Stomach (tissue), 8 donors: ENCODE measurements at regions not wholly inside any gene's neighbourhood (a gene's known extent, or its start where the extent isn't known, plus 50 kb on each side); places are given as distances from the start of the nearest gene placed in this dataset.

Experiments
- DNase-seq, 2 donors: peaks; one replicate each; pipeline versions ENCODE4 v3.0.0 to v3.0.0-alpha.2; 2013 to 2019
- H3K27ac ChIP-seq, 5 donors: fragments of 200-600 bp in 4 of 5; sonication (generic) in 4 of 5; one replicate each; pipeline ENCODE4 v1.5.1; 2013 to 2019; ENCODE audit warnings: mild to moderate bottlenecking in 1 of 5, moderate library complexity in 1 of 5
- H3K27me3 ChIP-seq, 3 donors: fragments of 200-600 bp; sonication (generic); one replicate each; pipeline ENCODE4 v1.5.1; 2017 to 2019; ENCODE audit warnings: mixed run types in 1 of 3
- H3K36me3 ChIP-seq, 4 donors: fragments of 200-600 bp; sonication (generic); 1 replicate in 3 of 4; 2 replicates in 1 of 4; pipeline ENCODE4 v1.5.1; 2016 to 2019
- H3K4me1 ChIP-seq, 4 donors: fragments of 200-600 bp; sonication (generic); one replicate each; pipeline ENCODE4 v1.5.1; 2016 to 2019
- H3K4me3 ChIP-seq, 4 donors: fragments of 200-600 bp; sonication (generic) in 3 of 4; one replicate each; pipeline ENCODE4 v1.5.1; 2016 to 2019; ENCODE audit warnings: mild to moderate bottlenecking in 1 of 4
- H3K9me3 ChIP-seq, 4 donors: fragments of 200-600 bp; sonication (generic); one replicate each; pipeline ENCODE4 v1.5.1; 2016 to 2019
- EP300 ChIP-seq: sonication (generic); formaldehyde crosslinking; IDR thresholded peaks from one replicate; pipeline ENCODE4 v1.6.1; 2017; ENCODE audit warnings: antibody characterized with exemption
- POLR2A ChIP-seq, 4 donors: fragments of 450-650 bp; IDR thresholded peaks; one replicate each; pipeline ENCODE4 v1.6.1; 2016; ENCODE audit warnings: antibody characterized with exemption in 4 of 4, control low read depth in 2 of 4, mild to moderate bottlenecking in 1 of 4, moderate library complexity in 1 of 4
- POLR2AphosphoS5 ChIP-seq, 3 donors: sonication (generic); formaldehyde crosslinking; IDR thresholded peaks; one replicate each; pipeline ENCODE4 v1.6.1; 2016; ENCODE audit warnings: antibody characterized with exemption in 3 of 3
- WGBS, 5 donors: extraction: QIAGEN DNeasy Blood & Tissue Kit in 3 of 5; methylation state at CpG; one replicate each; pipeline versions ENCODE4 v1.1.5 to v1.1.7; 2013 to 2018; 5-methylcytosine and 5-hydroxymethylcytosine counted together
- intact Hi-C: fragments of 100-400 bp; cut with DNase I; formaldehyde crosslinking; loops from one replicate; pipeline ENCODE4 v1.15.1; 2023; ENCODE audit warnings: low total_unique reads
- TF ChIP-seq, protein P1 (sequence below), 7 experiments: fragments of 450-650 bp in 4 of 7; fragments of 200-600 bp in 3 of 7; sonication (generic) in 3 of 7; IDR thresholded peaks; one replicate each; pipeline ENCODE4 v1.5.1; 2016 to 2019; ENCODE audit warnings: antibody characterized with exemption in 7 of 7, control low read depth in 2 of 7, mild to moderate bottlenecking in 1 of 7
- donor health status: healthy with polysubstance abuse.
- donor health status: Bipolar disorder and iron deficiency.
- donor health status: healthy.

DNA sequence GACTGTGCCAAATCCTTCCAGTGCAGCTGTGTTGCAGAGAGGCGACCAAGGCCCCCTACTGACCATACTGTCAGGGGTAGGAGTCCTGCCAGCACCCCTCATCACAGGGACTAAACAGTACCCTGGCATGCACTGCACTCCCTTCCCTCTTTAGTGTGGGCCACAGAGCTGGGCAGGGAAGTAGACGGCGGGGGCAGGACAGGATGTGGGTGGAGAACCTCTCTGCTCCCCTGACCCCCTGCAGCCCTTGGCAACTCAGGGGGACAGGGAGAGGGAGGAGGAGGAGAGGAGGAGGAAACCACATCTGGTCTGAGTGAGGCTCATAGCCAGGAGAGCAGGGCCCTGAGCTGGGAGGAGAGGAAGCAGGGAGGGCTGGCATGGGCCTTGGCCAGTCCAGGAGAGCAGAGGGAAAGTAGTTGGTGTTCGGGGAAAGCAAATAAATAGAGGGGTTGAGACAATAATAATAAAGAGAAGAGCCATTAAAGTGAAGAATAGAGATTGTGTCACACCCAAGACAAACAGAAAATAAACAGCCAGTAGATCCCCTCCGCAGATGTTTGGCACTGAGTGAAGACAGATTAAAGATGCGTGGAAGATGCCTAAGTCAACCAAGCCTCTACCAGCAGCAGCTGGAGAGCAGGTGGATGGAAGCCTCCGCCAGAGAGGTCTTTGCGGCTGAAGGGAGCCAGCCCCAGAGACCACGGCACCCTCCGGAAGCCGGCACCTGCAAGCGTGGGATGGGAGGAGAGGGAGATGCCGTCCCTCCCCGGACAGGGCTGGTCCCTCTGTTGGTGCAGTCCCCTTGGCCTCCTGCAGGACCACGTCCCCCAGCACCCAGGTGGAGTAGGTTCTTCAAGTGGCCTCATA lies 61.5 kb downstream of the RPUSD4 start:
- peaks cover 0 to 19% (median 7%) of the 10 kb centered on the region in 4 donors for H3K4me1 ChIP-seq
- H3K4me3 ChIP-seq, result no peak overlapping the region
- H3K9me3 ChIP-seq, result no peaks in the 10 kb centered on the region
- TF ChIP-seq POLR2A (IDR thresholded peaks at IDR 0.05) (no peak), EP300 (no peak), POLR2AphosphoS5 (IDR thresholded peaks at IDR 0.05) (no peak)
- TF ChIP-seq, protein P1, sequence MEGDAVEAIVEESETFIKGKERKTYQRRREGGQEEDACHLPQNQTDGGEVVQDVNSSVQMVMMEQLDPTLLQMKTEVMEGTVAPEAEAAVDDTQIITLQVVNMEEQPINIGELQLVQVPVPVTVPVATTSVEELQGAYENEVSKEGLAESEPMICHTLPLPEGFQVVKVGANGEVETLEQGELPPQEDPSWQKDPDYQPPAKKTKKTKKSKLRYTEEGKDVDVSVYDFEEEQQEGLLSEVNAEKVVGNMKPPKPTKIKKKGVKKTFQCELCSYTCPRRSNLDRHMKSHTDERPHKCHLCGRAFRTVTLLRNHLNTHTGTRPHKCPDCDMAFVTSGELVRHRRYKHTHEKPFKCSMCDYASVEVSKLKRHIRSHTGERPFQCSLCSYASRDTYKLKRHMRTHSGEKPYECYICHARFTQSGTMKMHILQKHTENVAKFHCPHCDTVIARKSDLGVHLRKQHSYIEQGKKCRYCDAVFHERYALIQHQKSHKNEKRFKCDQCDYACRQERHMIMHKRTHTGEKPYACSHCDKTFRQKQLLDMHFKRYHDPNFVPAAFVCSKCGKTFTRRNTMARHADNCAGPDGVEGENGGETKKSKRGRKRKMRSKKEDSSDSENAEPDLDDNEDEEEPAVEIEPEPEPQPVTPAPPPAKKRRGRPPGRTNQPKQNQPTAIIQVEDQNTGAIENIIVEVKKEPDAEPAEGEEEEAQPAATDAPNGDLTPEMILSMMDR (IDR thresholded peaks at IDR 0.05), result no peak
- no peak for DNase-seq
- peaks cover 0 to 9% (median 0%) of the 10 kb centered on the region in 3 donors for H3K27me3 ChIP-seq
- no peaks in the 10 kb centered on the region for H3K36me3 ChIP-seq
- intact Hi-C loops, result no loop called here
- no peak overlapping the region for H3K27ac ChIP-seq
- WGBS, 5 donors, result 66 to 77% (median 75%) methylated on average over 8 to 15 of the region's 15 CpGs

DNA sequence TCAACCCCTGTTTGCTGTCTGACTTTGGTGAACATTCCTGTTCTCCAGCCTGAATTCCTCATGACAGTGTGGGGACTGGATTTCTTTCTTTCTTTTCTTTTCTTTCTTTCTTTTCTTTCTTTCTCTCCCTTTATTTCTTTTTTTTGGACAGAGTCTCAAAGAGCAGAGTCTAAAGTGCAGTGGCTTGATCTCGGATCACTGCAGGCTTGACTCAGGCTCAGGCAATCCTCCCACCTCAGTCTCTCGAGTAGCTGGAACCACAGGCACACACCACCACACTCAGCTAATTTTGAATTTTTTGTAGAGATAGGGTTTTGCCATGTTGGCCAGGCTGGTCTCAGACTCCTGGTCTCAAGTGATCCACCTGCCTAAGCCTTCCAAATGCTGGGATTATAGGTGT lies 63.1 kb downstream of the RPUSD4 start:
- H3K27ac ChIP-seq, result no peak overlapping the region
- H3K9me3 ChIP-seq, result no peaks in the 10 kb centered on the region
- H3K27me3 ChIP-seq, result peaks cover 0 to 5% (median 0%) of the 10 kb centered on the region in 3 donors
- intact Hi-C loops, result no loop called here
- no peak for DNase-seq
- 86 to 96% (median 90%) methylated on average over 2 of the region's 2 CpGs for WGBS, 5 donors
- H3K36me3 ChIP-seq, result no peaks in the 10 kb centered on the region
- H3K4me1 ChIP-seq, result peaks cover 0 to 19% (median 7%) of the 10 kb centered on the region in 4 donors
- no peak overlapping the region for H3K4me3 ChIP-seq
- TF ChIP-seq POLR2A (IDR thresholded peaks at IDR 0.05) (no peak), POLR2AphosphoS5 (IDR thresholded peaks at IDR 0.05) (no peak), EP300 (no peak)
- TF ChIP-seq, protein P1 (IDR thresholded peaks at IDR 0.05), result no peak

DNA sequence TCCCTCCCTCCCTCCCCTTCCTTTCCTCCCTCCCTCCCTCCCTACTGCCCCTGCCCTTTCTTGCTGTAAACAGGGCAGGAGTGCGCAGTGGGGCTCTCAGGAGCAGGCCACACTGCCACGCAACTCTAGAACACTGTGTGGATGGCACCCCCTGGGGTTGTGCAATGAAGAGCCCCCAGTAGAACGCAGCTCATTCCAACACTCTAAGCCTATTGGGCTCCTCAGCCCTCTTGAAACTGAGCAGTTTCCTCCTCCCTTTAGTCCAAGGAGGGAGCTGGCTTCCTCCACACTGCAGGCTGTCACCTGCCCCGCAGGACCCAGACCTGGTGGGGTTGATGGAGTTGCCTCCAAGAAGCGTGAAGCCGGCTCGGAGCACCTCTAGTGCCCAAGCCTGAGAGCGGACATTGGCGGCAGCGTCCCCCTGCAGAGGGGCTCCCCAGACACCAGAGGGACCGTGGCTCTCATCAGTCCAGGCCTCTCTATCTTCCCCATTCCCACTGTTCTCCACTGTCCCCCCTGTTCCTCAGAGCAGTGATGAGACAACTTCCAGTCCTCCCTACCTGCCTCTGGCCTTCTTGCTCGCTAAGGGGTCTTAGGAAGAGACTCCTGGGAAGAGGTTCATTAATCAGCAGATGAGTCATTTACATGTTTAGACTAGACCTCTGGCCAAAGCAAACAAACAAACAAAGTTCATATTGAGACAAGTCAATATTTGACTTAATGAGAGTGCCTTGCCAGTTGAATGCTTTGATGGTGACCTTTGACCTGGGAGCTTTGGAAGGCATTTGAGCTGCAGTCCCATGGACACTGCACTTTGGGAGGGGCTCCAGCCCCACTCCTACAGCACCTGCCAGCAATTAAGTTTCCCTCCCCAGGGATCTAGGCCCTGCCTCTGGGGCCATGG lies 64.0 kb downstream of the RPUSD4 start:
- intact Hi-C loops, result no loop called here
- Histone ChIP-seq H3K4me1 (peaks cover 0 to 19% (median 7%) of the 10 kb centered on the region in 4 donors), H3K9me3 (no peaks in the 10 kb centered on the region), H3K27ac (no peak overlapping the region), H3K27me3 (peaks cover 0 to 5% (median 0%) of the 10 kb centered on the region in 3 donors), H3K4me3 (no peak overlapping the region), H3K36me3 (no peaks in the 10 kb centered on the region)
- DNase-seq, result no peak
- TF ChIP-seq EP300 (no peak), POLR2A (IDR thresholded peaks at IDR 0.05) (no peak), POLR2AphosphoS5 (IDR thresholded peaks at IDR 0.05) (no peak)
- TF ChIP-seq, protein P1 (IDR thresholded peaks at IDR 0.05), result no peak
- 85 to 91% (median 87%) methylated on average over 5 to 12 of the region's 12 CpGs for WGBS, 5 donors

DNA sequence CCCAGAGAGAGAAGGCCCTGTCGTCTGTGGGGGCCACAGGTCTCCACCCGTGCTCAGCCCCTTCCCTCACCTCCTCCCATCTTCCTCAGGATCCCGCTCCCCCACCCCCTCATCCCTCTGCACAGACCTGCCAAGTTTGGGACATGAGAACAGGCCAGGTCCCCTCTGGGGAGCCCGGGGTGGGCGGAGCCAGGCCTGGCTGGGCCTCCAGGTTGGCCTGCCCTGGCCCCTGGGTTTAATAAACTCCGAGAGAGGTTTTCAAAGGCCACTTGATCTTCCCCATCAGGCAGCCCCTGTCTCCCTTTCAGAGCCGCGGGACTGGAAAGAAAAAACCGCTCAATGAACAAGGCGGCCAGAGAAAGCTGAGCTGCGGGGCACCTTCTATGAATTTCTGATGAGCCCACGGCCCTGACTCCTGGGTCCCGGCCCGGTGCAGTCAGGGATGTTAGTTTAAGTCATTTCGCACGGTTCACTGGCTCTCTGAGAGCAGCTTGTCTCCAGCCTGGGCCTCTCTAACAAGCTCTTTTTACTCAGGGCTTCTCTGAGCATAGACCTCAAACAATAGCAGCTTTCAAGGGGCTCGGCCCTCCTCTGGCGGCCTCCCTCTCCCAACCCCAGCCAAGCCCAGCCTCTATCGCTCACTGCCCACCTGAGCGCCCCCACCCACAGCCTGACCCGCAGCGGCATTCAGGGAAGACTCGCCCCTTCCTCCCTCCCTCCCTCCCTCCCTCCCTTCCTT lies 64.8 kb downstream of the RPUSD4 start:
- peak overlapping the region in 1 of 5 donors; percentile 2 for H3K27ac ChIP-seq
- DNase-seq, result peak in 1 of 2 donors; percentile 64
- no peaks in the 10 kb centered on the region for H3K9me3 ChIP-seq
- 52 to 62% (median 58%) methylated on average over 22 to 23 of the region's 23 CpGs for WGBS, 5 donors
- intact Hi-C loops, result no loop called here
- H3K4me1 ChIP-seq, result peaks cover 0 to 20% (median 10%) of the 10 kb centered on the region in 4 donors
- H3K36me3 ChIP-seq, result no peaks in the 10 kb centered on the region
- H3K4me3 ChIP-seq, result no peak overlapping the region
- TF ChIP-seq POLR2A (IDR thresholded peaks at IDR 0.05), result no peak
- no peak for TF ChIP-seq POLR2AphosphoS5 (IDR thresholded peaks at IDR 0.05)
- no peak for TF ChIP-seq EP300
- TF ChIP-seq, protein P1 (IDR thresholded peaks at IDR 0.05), result no peak
- peaks cover 0 to 5% (median 0%) of the 10 kb centered on the region in 3 donors for H3K27me3 ChIP-seq
